NOMO-1 treated with dmso at 0.1 percent for 144 hours (cell line): ENCODE measurements at regions not wholly inside any gene's neighbourhood (a gene's known extent, or its start where the extent isn't known, plus 50 kb on each side); places are given as distances from the start of the nearest gene placed in this dataset.

Experiments
- DNase-seq: peaks from one replicate; lab custom pipeline; 2025; ENCODE audit not compliant: unreplicated experiment; lab: John Stamatoyannopoulos, UW

DNA sequence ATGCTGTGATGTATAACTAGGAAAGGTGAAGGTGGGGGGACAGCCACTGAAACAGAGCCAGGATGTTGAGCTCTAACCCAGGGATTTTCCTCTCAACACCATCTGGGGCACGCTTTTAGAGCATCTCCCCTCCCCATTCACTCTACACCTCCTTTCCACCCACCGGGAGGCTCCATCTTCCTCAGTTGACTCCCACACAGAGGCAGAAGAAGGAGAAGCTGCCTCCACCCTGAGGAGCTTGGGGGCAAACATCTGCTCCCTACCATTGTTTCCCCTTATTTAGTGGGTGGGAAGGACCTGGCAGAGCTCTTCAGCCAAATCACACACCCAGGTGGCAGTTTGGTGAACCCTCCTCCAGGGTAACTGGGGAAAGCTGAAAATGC is 50.0 kb upstream of the ADA2 start:
- DNase-seq, result no peak
